Fibroblast of gingiva (primary cell): ENCODE measurements at regions not wholly inside any gene's neighbourhood (a gene's known extent, or its start where the extent isn't known, plus 50 kb on each side); places are given as distances from the start of the nearest gene placed in this dataset.

Experiments used
- DNase-seq: peaks from one replicate; pipeline ENCODE4 v3.0.0-alpha.2; 2011; ENCODE audit warnings: low read depth

DNA sequence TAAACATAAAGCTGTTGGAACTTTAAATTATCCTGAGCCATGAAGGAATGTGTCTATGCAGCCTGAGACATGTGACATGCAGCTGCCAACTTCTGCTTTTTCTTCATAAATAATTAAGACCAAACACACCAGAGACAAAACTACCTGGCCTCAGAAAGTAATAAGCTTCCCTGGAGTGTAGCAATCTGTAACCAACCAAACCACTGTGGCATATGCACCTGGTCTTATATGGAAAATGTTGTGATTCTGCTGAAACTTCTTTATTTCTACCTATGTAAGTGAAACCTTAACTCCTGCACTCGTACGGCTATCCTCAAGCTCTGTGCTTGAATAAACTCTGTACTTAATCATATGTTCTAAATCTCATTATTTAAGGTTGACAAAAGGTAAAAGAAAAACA is 515.0 kb downstream of the TMEM182 start:
- no peak for DNase-seq

DNA sequence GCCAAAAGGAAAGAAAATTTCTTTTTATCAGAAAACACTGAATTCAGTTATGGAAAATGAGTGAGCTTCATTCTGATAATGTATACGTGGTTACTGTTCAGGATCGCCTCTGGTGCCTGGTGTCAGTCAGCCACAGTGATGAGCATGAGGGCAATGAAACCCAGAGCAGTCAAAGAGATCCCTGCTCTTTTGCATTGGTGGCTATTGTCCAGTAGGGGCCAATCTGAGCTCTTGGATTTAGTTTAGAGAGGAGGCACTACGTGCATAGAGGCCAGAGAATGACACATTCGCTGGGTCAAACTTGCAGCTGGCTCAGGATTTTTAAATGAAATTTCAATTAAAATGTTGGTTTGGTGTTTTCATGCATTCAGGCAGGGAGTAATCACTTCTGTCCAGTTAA is 522.9 kb downstream of the TMEM182 start:
- DNase-seq: no peak

DNA sequence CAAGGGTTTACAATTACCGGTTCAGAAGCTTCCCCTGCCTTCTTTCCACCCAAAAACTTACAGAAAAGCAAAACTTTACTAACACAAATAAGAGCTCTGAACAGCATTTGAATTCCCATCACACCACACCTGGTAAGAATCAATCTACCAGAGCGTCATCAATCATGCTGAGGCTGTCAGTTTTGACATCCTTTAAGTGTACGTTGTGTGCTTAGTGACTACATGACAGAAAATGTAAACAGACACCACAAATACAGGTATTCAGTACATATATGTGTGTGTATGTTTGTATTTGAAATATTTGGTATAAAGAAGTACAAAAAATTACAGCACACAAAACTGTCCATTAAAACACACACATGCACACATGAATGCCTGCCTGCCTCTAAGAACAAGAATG is 523.5 kb downstream of the TMEM182 start:
- no peak for DNase-seq

DNA sequence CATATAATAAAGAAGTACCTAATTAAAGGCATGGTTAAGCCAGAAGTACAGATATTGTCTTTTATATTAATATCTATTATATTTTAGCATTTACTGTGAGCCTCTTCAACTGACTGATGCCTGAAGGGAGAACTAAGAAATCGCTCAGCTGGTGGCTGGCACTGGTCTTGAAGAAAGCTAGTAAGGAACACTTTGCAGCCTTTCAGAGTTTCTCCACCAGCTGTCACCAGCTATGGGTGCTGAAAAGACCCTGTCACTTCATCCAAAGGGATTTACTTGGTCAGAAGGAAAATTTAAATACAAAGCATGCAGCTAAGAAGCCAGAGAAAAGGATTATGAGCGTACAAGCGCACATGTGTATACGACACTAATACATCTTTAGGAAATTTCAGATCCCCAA is 525.9 kb downstream of the TMEM182 start:
- DNase-seq: no peak

DNA sequence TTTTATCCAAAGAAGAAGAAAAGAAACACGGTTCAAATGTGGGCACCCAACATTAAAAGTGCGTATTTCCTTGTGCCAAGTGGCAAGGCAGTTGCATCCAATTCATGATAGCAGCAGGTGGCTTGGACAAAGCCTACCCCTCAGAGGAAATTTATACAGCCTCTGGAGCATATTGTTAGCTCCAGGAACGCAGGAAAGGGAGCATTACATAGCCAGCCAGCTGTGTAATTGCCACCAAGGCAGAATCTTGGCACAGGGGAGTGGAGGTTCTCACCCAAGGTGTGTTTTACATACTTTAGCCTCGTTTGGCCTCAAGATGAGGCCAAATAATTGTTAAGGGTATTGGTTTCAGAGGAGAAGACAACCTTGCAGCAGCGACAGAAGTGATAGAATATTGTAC is 526.9 kb downstream of the TMEM182 start:
- DNase-seq: no peak

DNA sequence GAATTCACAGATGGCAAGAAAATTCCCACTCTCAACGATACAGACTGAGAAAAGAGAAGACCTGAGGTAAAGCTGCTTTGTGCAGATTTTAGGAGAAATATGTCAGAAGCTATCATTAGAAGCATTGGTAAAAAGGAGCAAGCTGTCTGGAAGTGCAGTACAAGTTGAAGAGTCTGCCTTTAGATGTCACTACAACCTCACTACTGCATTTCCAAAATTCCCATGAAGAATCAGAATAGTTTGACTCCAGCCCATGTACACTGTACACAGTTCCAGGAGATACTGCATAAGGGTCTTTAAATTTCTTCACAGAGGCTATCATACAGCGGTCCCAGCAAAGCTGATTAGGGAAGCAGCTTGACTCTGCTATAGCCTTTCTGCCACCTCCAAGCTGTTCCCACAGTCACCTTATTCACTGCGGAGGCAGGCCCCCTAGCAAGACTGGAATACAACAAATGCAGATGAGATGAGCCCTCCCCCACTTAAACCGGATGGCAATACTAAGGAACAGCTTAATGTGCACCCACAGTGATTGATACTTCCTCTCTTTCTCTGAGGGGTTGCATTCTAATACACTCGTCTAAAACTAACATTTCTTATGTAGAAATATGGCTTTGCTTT is 527.4 kb downstream of the TMEM182 start:
- no peak for DNase-seq

DNA sequence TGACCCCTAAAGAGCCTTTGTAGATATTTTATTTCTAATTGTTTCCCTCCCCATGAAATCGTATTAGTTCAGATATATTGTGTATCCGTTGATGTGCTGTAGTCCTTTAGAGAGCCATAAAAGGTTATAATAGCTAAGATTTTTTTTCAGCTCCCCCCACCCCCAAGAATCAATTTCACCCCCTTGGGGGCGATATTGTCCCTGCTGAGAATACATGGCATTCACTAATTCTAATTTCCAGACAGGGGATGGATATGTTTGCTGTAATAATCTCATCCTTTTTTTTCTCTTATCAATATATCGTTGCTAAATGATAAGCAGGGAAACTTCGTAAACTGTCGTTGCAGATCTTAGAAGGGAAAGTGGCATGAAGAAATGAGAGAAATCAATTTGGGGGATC is 530.7 kb downstream of the TMEM182 start:
- no peak for DNase-seq

DNA sequence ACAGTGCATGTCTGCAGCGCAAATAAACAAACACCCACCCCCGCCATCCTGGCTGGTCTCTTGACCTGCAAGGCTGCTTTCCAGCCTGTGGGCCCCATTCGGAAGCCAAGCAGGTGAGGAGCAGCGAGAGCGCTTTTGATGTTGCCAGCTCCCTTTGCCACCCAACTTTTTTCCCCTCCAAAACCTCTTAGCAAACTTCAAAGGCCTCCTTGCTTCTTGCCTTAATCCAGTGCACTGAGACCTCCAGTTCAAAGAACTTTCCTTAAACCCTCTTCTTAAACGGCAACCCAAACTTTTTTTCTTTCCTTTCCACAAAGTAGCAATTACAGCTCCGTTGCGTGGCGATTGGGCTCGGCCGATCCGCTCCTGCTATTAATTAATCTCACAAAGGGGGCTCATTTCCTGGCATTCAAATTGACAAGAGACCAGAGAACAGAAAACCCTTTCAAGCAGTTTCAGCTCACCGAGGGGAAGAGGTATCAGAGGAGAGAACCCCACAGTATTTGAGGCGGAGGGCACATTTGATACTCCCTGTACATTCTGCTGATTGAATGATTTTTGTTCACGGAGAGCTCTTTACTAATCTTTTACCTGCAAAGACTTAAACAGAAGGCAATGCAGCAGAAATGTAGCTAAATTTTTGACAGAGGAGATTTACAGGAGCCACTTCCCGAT is 531.4 kb downstream of the TMEM182 start:
- DNase-seq: no peak

DNA sequence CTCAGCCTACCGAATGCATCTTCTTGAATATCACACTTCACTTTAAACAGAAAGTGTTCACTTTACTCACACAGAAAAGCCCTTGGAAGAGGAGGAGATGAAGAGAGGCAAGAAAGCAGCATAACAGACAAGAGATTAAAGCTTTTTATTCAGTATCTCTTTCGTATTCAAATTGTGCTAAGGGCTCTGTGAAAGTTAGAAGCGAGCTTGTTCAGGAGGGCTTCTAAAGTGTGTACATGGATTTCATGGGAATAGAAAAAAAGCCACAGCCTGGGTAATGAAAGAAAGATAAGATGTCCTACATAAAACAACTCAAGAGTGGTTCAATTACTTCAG is 531.9 kb downstream of the TMEM182 start:
- DNase-seq: no peak

DNA sequence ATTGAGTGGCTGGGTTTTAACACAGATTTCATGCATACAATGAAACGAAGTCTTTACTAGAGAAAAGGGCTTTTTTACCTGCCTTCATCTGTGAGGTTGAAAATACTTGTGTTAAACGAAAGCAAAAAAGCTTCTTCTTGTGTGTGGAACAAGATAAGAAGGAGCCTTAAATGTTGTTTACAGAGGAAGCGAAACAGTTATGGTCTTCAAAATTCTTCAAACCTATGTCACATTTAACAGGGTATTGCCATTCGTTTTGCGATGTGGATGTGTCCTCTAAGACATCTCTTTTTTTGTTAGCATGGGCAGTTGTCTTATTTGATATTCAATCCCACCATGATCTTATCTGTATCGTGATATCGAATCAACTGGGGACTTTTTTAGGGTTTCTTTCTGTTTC is 532.6 kb downstream of the TMEM182 start:
- no peak for DNase-seq

DNA sequence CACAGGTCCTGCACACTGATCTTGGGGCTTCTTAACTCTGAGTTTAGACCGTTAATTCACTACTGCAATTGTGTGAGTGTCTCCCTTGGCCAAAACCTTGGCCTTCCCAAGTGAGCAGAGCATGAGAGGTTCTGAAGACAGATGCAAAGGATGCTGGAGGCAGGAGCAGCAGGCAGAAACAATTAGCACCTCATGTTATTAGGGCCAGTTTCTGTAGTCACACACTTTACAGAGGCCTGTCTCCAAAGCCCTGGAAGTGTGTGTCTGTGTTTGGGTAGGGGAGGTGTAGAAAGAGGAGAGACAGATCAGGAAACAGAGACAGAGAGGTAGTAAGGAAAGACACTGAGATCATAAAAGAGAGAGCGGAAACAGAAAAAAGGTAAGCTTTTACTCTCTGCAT is 533.8 kb downstream of the TMEM182 start:
- no peak for DNase-seq

DNA sequence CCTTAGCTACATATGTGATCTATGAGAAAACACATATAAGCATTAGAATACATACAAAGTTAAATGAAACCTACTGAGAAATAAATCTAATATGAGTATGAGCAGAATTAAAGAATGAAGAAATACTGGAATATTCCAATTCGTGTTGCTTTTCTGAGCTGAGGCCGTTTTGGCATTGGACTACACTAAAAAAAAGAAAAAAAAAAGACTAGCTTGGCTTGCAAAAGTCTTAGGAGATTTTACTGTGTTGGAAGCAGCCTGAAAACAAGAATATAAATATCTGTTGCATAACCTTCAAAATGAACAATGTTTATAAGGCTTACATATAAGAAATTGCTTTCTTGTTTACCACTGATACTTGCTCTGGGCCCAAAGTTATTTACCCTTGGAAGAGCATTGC is 562.8 kb downstream of the TMEM182 start:
- no peak for DNase-seq

DNA sequence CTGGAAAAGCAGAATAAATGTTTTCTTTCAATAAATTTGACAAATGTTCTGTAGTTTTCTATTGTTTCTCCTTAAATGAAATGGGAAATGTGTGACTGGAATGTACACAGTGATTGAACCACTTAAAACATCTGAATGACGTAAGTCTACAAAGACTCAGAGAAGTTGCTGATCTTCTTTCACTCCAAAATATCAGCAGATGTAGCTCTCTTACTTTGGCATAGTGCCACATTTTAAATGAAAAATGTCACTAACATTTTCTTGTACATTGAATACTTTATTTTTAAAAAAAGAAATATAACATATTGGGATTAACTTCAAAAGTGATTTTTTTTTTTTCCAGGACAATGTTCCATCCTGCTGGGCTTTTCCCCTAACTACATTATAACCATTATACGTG is 565.6 kb downstream of the TMEM182 start:
- DNase-seq: no peak

DNA sequence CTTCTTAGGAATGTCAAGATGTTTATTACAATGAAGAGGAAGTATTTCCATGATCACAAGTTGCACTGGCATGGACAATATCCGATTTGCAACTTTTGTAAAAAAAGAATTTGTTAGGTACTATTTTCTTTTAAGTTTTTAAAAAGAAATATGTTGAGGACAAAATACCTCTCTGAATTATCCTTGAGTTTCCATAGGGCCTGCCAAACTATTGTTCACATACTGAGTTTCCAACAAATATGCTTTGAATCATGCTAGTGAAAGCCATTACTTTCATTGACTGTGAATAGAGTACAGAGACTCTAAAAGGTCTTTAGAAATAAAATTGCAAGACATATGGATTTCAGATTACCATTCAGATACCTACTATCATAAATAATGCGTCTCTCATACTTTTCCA is 566.1 kb downstream of the TMEM182 start:
- no peak for DNase-seq

DNA sequence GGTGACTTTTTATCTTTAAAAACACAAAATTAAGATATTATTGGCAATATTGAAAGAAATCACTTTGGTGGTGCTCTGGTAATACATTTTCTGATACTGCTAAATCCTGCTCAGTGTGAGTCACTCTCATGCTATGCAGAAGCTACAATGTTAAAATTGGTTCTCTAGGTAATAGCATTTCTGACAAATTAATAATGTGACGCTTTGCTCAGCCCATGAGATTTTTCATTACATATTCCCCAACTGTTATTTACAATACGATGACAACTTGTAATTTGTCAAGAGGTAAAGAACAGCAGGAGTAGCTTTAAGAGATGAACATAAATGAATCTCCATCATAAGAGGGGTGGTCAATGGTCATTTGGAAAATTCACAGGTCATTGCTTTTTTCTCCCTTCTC is 573.6 kb downstream of the TMEM182 start:
- no peak for DNase-seq

DNA sequence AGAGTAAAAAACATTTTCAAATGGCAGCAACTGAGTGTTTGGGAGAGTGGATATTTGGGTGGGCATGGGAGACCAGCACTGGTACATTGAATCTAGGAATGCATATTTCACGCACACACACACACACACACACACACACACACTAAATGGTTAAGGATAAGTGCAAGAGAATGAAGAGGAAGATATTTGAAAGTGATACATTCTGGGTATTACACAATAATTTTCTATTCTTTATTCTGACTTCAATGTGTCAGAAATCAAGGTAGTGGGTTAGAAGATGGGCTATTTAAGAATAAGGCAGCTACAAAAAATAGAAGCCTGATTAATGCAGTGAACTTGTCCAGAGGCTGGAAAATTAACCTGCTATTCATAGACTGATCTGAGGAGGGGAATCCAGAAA is 577.0 kb downstream of the TMEM182 start:
- DNase-seq: no peak

DNA sequence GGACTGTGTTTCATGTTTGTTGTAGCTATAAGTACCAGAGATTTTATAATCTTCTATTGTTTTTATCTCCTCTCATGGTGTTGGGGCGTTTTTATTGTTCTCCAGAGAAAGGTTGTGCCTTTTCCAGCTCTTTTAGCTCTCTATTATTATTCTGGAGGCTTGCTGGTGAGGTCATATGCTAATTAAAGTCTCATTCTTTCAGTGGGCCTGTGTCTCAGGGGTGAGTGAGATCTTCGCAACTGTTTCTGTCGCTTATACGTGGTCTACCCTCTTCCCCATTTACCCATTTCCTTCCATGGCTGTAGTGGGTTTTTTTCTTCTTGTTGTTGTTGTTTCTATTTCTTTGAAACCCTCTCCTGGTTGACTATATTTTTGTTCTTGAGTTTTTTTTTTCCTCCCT is 584.9 kb downstream of the TMEM182 start:
- no peak for DNase-seq

DNA sequence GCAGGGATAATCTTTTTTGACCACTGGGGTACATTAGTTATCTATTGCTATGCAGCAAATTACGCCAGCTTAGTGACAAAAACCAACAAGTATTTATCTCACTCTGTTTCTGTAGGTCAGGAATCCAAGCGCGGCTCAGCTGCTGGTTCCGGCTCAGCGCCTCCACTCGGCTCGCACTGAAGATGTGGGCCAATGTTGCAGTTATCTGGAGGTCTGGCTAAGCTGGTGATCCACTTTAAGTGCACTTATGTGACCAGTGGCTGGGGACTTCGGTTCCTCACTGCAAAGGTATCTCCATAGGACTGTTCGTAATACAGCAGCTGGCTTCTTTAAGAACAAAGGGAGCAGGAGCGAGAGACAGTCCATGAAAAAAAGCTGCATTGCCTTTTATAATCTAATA is 591.9 kb downstream of the TMEM182 start:
- DNase-seq: no peak

DNA sequence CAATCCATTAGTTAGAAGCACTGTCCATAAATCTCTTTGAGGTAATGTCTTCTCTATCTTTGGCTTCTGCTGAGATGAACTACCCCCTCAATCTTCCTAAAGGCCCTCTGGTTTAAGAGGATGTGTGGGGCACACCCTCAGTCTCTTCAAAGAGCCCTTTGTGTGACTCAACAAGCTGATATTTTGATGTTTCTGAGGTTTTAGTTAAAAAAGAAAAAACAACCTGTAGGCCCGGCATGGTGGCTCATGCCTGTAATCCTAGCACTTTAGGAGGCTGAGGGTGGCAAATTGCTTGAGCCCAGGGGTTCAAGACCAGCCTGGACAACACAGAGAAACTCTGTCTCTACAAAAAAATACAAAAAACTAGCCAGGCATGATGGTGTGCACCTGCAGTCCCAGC is 593.5 kb downstream of the TMEM182 start:
- no peak for DNase-seq

DNA sequence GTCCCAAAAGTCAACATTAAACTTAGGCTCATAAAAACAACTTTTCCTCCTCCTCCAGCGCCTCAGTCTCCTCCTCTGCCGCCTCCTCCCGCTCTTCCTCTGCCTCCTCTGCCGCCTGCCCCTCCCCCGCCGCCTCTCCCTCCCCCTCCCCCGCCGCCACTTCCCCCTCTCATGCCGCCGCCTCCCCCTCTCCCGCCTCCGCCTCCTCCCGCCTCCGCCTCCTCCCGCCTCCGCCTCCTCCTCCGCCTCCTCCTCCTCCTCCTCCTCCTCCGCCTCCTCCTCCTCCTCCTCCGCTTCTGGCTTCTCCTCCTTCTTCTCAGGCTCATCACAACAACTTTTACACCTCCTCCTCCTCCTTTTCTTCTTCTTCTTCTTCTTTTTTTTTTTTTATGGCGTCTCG is 599.9 kb downstream of the TMEM182 start:
- DNase-seq: no peak

DNA sequence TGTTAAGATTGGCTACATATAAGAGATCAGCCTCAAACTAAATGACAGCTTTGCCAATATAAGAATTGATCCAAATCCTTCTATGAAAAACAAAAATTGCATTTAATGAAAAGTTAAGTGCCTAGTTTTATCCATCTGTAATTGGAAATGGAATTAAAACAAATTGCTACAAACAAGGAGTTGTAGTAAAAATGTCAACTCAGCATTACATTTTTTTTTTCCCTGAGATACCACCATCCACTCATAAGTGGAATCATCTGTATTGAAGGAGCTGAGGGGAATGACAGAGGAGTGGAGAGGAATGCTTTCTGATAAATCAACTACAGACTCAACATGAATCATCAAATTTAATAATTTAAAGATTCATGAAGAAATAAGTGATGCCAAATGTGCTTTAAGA is 601.8 kb downstream of the TMEM182 start:
- DNase-seq: no peak

DNA sequence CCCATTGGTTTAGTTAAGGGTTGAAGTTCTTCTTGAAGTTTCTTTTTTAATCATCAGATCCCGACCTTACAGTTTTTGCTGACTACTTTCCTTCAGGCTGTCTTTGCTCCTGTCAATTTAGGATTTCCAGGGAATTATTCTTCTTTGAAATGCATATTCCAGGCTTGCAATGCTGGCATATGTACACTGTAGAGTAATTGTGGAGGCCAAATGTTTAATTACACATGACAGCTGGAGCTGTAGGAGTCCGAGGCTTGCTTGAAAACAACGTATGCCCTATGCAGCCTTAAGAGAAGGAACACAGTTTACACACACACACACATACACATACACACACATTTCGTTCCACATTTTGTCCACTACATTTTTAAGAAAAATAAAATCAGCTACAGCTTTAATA is 602.3 kb downstream of the TMEM182 start:
- DNase-seq: no peak

DNA sequence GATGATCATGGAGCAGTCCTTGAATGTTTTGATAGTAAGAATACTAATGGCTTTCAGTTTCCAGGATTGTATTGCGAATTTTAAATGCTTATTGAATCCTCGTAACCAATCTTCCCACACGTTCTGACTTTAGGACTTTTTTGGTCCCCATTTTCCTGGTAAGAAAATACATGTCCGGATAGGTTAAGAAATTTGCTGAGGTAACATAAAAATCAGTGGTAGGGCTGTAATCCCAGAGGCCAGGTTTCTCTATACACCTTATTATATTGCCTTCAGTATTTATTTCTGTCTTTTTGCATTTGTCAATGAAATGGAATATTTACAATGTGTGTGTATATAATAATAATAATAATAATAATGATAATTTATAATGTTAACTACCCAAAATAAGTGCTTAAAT is 603.2 kb downstream of the TMEM182 start:
- DNase-seq: no peak

DNA sequence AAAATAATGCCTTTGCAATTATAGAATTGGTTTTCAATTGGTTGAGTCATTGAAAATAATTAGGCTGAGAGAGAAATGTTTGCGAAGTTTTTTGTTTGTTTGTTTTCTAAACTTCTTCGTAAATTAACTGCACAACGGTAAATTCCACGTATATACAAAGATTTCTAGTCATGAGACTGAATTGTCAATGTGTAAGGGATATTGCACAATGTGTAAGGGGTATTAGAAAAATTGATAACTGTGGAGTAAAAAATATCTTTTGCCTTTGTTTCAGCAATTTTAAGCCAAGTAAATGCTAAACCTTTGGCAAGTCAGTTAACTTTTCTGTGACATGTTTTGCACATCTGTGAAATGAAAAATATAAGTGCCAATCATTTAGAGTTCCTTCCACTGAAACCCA is 606.0 kb downstream of the TMEM182 start:
- no peak for DNase-seq

DNA sequence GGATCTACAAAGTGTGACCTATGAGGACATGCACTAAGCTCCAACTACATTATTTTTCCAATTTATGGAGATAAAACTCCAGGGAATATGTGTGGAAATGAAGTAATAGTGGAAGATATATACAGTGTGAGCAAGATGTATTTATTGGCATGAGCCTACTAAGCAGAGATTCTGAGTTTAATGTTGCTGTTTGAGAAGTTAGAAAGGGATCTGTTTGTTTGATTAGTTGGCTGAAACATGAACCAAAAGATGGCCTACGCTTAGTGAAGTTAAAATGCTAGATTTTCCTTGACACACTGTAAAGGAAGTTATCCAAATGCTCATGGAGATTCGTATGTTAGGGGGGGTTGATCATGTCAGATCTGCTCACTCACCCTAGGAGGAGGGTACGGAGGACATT is 621.7 kb downstream of the TMEM182 start:
- DNase-seq: no peak
